HCT116 (cell line): ENCODE measurements at regions not wholly inside any gene's neighbourhood (a gene's known extent, or its start where the extent isn't known, plus 50 kb on each side); places are given as distances from the start of the nearest gene placed in this dataset.

ENCODE experiments used
- ATAC-seq: fragments of 200-7000 bp; cut with Tn5 transposase; 2 replicates; pipeline ENCODE4 v1.9.1; 2020; ENCODE audit warnings: mild to moderate bottlenecking, moderate library complexity
- BruUV-seq: library from RNA; stranded (reverse); fragments of 400-500 nt; replicated peaks from 2 replicates; lab custom pipeline; 2021; lab: Mats Ljungman, UMichigan
- CTCF ChIA-PET: fragments of 300-600 bp; sonication (Branson Sonifier 250); formaldehyde crosslinking; loops from one replicate; lab custom pipeline; 2021; ENCODE audit warnings: antibody characterized with exemption; lab: Charles Lee
- POLR2A ChIA-PET: fragments of 300-600, 350-600 bp; sonication (Branson Sonifier 250); formaldehyde crosslinking; loops from one replicate; lab custom pipeline; 2021; ENCODE audit warnings: antibody characterized with exemption; lab: Charles Lee
- RAD21 ChIA-PET, 2 experiments: fragments of 300-600 bp; sonication (Branson Sonifier 250); formaldehyde crosslinking; loops; one replicate each; lab custom pipeline; 2023; ENCODE audit warnings: low total read pairs in 2 of 2; ENCODE audit not compliant: uncharacterized antibody in 2 of 2, unreplicated experiment in 2 of 2, low non-redundant PET in 1 of 2; lab: Charles Lee
- DNase-seq: peaks from one replicate; pipeline ENCODE4 v3.0.0-alpha.2; 2010; ENCODE audit warnings: low read depth, low spot score
- H2AFZ ChIP-seq: fragments of 200-600 bp; shearing (Covaris generic), sonication (generic); 2 replicates; pipeline ENCODE4 v1.6.1; 2017; ENCODE audit warnings: low read depth, mixed run types, mixed read lengths, antibody characterized with exemption, low read length; ENCODE audit not compliant: poor library complexity, severe bottlenecking
- H3K27ac ChIP-seq: 2 replicates; pipeline ENCODE4 v1.5.1; 2012; ENCODE audit warnings: low read depth, low read length
- H3K27me3 ChIP-seq: fragments of 200-600 bp; sonication (generic); 2 replicates; pipeline ENCODE4 v1.6.1; 2016; ENCODE audit warnings: mixed run types, low read length, mixed read lengths; ENCODE audit not compliant: insufficient read depth
- H3K36me3 ChIP-seq, 2 experiments: fragments of 200-500 bp in 1 of 2; fragments of 200-600 bp in 1 of 2; sonication (Bioruptor generic) in 1 of 2; sonication (generic) in 1 of 2; 2 replicates each; pipeline versions ENCODE4 v1.5.1 to v1.6.1; 2014 to 2016; ENCODE audit warnings: low read length in 2 of 2, inconsistent platforms in 1 of 2, mixed read lengths in 1 of 2, mixed run types in 1 of 2; ENCODE audit not compliant: insufficient read depth in 2 of 2, control insufficient read depth in 1 of 2
- H3K4me1 ChIP-seq, 2 experiments: fragments of 200-600 bp in 1 of 2; sonication (generic) in 1 of 2; 2 replicates each; pipeline versions ENCODE4 v1.5.1 to v1.6.1; 2012 to 2017; ENCODE audit warnings: low read length in 2 of 2, inconsistent platforms in 1 of 2, mild to moderate bottlenecking in 1 of 2, mixed read lengths in 1 of 2, mixed run types in 1 of 2, moderate library complexity in 1 of 2; ENCODE audit not compliant: insufficient read depth in 2 of 2, control insufficient read depth in 1 of 2
- H3K4me2 ChIP-seq: fragments of 200-600 bp; sonication (generic); 2 replicates; pipeline ENCODE4 v1.6.1; 2017; ENCODE audit warnings: mixed run types, low read length, mixed read lengths
- H3K4me3 ChIP-seq, 2 experiments: fragments of 200-600 bp in 1 of 2; sonication (generic) in 1 of 2; replicated peaks in 1 of 2; 2 replicates each; pipeline ENCODE4 v1.5.1; 2011 to 2016; ENCODE audit warnings: low read length in 2 of 2, control low read depth in 1 of 2, low read depth in 1 of 2, mild to moderate bottlenecking in 1 of 2, mixed read lengths in 1 of 2, mixed run types in 1 of 2
- H3K79me2 ChIP-seq: fragments of 200-600 bp; sonication (generic); 2 replicates; pipeline ENCODE4 v1.6.1; 2017; ENCODE audit warnings: mild to moderate bottlenecking, mixed run types, low read length, moderate library complexity, mixed read lengths; ENCODE audit not compliant: insufficient read depth
- H3K9ac ChIP-seq: fragments of 200-600 bp; sonication (generic); 2 replicates; pipeline ENCODE4 v1.6.1; 2016; ENCODE audit warnings: low read length, mixed read lengths
- H3K9me2 ChIP-seq: fragments of 200-600 bp; sonication (generic), shearing (Covaris generic); 2 replicates; pipeline ENCODE4 v1.6.1; 2017; ENCODE audit warnings: mixed run types, mild to moderate bottlenecking, moderate library complexity; ENCODE audit not compliant: insufficient read depth
- H3K9me3 ChIP-seq, 2 experiments: fragments of 200-500 bp in 1 of 2; fragments of 200-600 bp in 1 of 2; sonication (Bioruptor generic) in 1 of 2; sonication (generic) in 1 of 2; 2 replicates each; pipeline ENCODE4 v1.6.1; 2014 to 2017; ENCODE audit warnings: low read length in 2 of 2, mixed read lengths in 2 of 2, inconsistent platforms in 1 of 2, low read depth in 1 of 2, mild to moderate bottlenecking in 1 of 2, mixed run types in 1 of 2, moderate library complexity in 1 of 2; ENCODE audit not compliant: control insufficient read depth in 1 of 2, insufficient read depth in 1 of 2
- H4K20me1 ChIP-seq: fragments of 200-600 bp; sonication (generic), shearing (Covaris generic); 2 replicates; pipeline ENCODE4 v1.6.1; 2017; ENCODE audit warnings: mixed run types, mild to moderate bottlenecking, moderate library complexity; ENCODE audit not compliant: insufficient read depth
- CEBPB ChIP-seq: IDR thresholded peaks from 2 replicates; pipeline ENCODE4 v1.6.1; 2012; ENCODE audit warnings: low read depth
- EGR1 ChIP-seq: IDR thresholded peaks from 2 replicates; pipeline ENCODE4 v1.6.1; 2012; ENCODE audit warnings: low read depth
- MAX ChIP-seq: IDR thresholded peaks from 2 replicates; pipeline ENCODE4 v1.6.1; 2012
- POLR2A ChIP-seq: IDR thresholded peaks from 2 replicates; pipeline ENCODE4 v1.7.0; 2011; ENCODE audit warnings: borderline replicate concordance; ENCODE audit not compliant: insufficient read depth, insufficient read length; ENCODE audit errors: extremely low read depth
- TCF7L2 ChIP-seq: IDR thresholded peaks from 2 replicates; pipeline ENCODE4 v1.7.0; 2011; ENCODE audit warnings: borderline replicate concordance, inconsistent platforms; ENCODE audit not compliant: insufficient read depth, insufficient read length; ENCODE audit errors: extremely low read depth
- YY1 ChIP-seq: IDR thresholded peaks from 2 replicates; pipeline ENCODE4 v1.6.1; 2011; ENCODE audit warnings: low read length, low read depth, moderate library complexity, mild to moderate bottlenecking; ENCODE audit not compliant: insufficient replicate concordance; ENCODE audit errors: extremely low read depth
- ZFX ChIP-seq: fragments of 450-650 bp; IDR thresholded peaks from 2 replicates; pipeline ENCODE4 v1.6.1; 2017
- ZNF274 ChIP-seq: fragments of 200-500 bp; sonication (Bioruptor generic); IDR thresholded peaks from 2 replicates; pipeline ENCODE4 v1.6.1; 2014; ENCODE audit warnings: mild to moderate bottlenecking, low read depth, low read length, inconsistent platforms
- intact Hi-C: fragments of 100-400 bp; cut with micrococcal nuclease; formaldehyde crosslinking; loops from 2 replicates; pipeline ENCODE4 v1.10.0; 2022
- TF ChIP-seq, protein P1 (sequence below): IDR thresholded peaks from 2 replicates; pipeline ENCODE4 v1.6.1; 2012
- TF ChIP-seq, protein P2 (sequence below), 3 experiments: fragments of 200-600 bp in 1 of 3; sonication (generic) in 1 of 3; IDR thresholded peaks in 2 of 3; conservative IDR thresholded peaks in 1 of 3; 2 replicates each; pipeline ENCODE4 v1.5.1; 2012 to 2017; ENCODE audit warnings: low read depth in 2 of 3, low read length in 2 of 3, antibody characterized with exemption in 1 of 3, borderline replicate concordance in 1 of 3, control low read depth in 1 of 3, mild to moderate bottlenecking in 1 of 3, mixed read lengths in 1 of 3, mixed run types in 1 of 3, moderate library complexity in 1 of 3; ENCODE audit not compliant: insufficient read depth in 1 of 3
- TF ChIP-seq, protein P3 (sequence below): IDR thresholded peaks from 2 replicates; pipeline ENCODE4 v1.6.1; 2011; ENCODE audit warnings: mild to moderate bottlenecking, low read length, moderate library complexity; ENCODE audit not compliant: insufficient replicate concordance; ENCODE audit errors: extremely low read depth

DNA sequence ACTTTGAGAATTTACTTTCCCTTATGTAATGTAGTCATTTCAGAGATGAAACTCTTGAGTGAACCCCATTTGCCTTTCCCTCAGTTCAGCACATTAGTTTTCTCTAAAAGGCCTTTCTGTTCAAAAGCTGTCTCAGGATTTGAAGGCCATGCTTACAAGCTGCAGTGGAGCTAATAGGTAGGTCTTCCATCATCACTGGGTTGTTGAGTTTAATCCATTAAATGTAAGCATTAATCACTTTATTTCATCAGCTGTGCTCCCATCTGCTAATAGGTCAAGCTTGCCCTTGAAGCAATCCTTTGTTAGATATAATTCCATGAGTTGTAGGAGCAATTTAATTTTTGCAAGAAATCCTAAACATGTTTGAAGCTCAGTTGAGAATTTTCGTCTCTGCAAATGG is 422.2 kb upstream of the ZP4 start:
- Histone ChIP-seq H4K20me1 (no peaks in the 10 kb centered on the region), H3K27me3 (no peaks in the 10 kb centered on the region), H3K36me3 (no peaks in the 10 kb centered on the region), H3K4me1 (no peaks in the 10 kb centered on the region), H3K9me2 (no peaks in the 10 kb centered on the region), H3K79me2 (no peaks in the 10 kb centered on the region), H3K4me2 (no peak overlapping the region), H2AFZ (no peak overlapping the region), H3K9ac (no peak overlapping the region), H3K4me3 (no peak overlapping the region), H3K27ac (no peak overlapping the region), H3K9me3 (peaks cover 3 to 39% of the 10 kb centered on the region in 2 experiments; a peak in 2 of 4 replicates)
- CTCF ChIA-PET, result no interaction called here
- DNase-seq (no peak), ATAC-seq (no peak)
- RAD21 ChIA-PET, result no interaction called here
- no TSS peak for BruUV-seq
- intact Hi-C loops, result no loop called here
- TF ChIP-seq EGR1, result no peak
- no peak for TF ChIP-seq YY1
- TF ChIP-seq, protein P1, sequence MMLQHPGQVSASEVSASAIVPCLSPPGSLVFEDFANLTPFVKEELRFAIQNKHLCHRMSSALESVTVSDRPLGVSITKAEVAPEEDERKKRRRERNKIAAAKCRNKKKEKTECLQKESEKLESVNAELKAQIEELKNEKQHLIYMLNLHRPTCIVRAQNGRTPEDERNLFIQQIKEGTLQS, result no peak
- TF ChIP-seq CEBPB, result no peak
- no peak for TF ChIP-seq TCF7L2
- TF ChIP-seq MAX, result no peak
- TF ChIP-seq, protein P2, sequence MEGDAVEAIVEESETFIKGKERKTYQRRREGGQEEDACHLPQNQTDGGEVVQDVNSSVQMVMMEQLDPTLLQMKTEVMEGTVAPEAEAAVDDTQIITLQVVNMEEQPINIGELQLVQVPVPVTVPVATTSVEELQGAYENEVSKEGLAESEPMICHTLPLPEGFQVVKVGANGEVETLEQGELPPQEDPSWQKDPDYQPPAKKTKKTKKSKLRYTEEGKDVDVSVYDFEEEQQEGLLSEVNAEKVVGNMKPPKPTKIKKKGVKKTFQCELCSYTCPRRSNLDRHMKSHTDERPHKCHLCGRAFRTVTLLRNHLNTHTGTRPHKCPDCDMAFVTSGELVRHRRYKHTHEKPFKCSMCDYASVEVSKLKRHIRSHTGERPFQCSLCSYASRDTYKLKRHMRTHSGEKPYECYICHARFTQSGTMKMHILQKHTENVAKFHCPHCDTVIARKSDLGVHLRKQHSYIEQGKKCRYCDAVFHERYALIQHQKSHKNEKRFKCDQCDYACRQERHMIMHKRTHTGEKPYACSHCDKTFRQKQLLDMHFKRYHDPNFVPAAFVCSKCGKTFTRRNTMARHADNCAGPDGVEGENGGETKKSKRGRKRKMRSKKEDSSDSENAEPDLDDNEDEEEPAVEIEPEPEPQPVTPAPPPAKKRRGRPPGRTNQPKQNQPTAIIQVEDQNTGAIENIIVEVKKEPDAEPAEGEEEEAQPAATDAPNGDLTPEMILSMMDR (IDR thresholded peaks at IDR 0.05 in 2 of 3, conservative IDR thresholded peaks at IDR 0.05 in 1 of 3; ENCODE audit: borderline replicate concordance in 1 of 3, insufficient read depth in 1 of 3, low read depth in 2 of 3, low read length in 2 of 3), result no peak
- no peak for TF ChIP-seq ZFX
- no peak for TF ChIP-seq ZNF274
- TF ChIP-seq, protein P3, sequence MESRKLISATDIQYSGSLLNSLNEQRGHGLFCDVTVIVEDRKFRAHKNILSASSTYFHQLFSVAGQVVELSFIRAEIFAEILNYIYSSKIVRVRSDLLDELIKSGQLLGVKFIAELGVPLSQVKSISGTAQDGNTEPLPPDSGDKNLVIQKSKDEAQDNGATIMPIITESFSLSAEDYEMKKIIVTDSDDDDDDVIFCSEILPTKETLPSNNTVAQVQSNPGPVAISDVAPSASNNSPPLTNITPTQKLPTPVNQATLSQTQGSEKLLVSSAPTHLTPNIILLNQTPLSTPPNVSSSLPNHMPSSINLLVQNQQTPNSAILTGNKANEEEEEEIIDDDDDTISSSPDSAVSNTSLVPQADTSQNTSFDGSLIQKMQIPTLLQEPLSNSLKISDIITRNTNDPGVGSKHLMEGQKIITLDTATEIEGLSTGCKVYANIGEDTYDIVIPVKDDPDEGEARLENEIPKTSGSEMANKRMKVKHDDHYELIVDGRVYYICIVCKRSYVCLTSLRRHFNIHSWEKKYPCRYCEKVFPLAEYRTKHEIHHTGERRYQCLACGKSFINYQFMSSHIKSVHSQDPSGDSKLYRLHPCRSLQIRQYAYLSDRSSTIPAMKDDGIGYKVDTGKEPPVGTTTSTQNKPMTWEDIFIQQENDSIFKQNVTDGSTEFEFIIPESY, result no peak
- no peak for TF ChIP-seq POLR2A
- POLR2A ChIA-PET, result no interaction called here
